K562 (cell line): ENCODE measurements at regions not wholly inside any gene's neighbourhood (a gene's known extent, or its start where the extent isn't known, plus 50 kb on each side); places are given as distances from the start of the nearest gene placed in this dataset.

Experiments
- ATAC-seq: fragments of 200-7000 bp; cut with Tn5 transposase; 3 replicates; pipeline ENCODE4 v1.9.1; 2020; ENCODE audit warnings: moderate library complexity
- BruUV-seq: library from RNA; stranded (reverse); fragments of 400-500 nt; replicated peaks from 2 replicates; lab custom pipeline; 2021; lab: Mats Ljungman, UMichigan
- CTCF ChIA-PET: fragments of 300-600 bp; formaldehyde crosslinking; extraction: SDS; loops from one replicate; lab custom pipeline; 2021; ENCODE audit warnings: low intra/inter-chr PET ratio; lab: Yijun Ruan, JAX
- POLR2A ChIA-PET: fragments of 300-600, 350-650 bp; sonication (Branson Sonifier 250); formaldehyde crosslinking; extraction: SDS; loops from one replicate; lab custom pipeline; 2021; ENCODE audit warnings: antibody characterized with exemption, inconsistent platforms; lab: Yijun Ruan, JAX
- DNase-seq, 4 experiments: peaks; one replicate each; pipeline versions ENCODE4 v3.0.0 to v3.0.0-alpha.2; 2011 to 2018; ENCODE audit warnings: low spot score in 3 of 4, mixed read lengths in 3 of 4; ENCODE audit errors: extremely low read depth in 1 of 4
- FAIRE-seq: peaks from 2 replicates; lab custom pipeline; 2011; peaks lifted over from hg19 to GRCh38; lab: Jason Lieb, UNC
- H2AFZ ChIP-seq: 2 replicates; pipeline ENCODE4 v1.6.0; 2011; ENCODE audit warnings: low read depth, low read length, control low read depth, inconsistent platforms
- H3K27ac ChIP-seq: fragments of 200-600 bp; 3 replicates; pipeline ENCODE4 v1.8.0; 2011; ENCODE audit warnings: low read depth, mild to moderate bottlenecking, control low read depth, inconsistent platforms, low read length, moderate library complexity, mixed read lengths; ENCODE audit errors: extremely low read depth
- H3K27me3 ChIP-seq, 2 experiments: fragments of 300-600 bp in 1 of 2; 2 replicates in 1 of 2; 3 replicates in 1 of 2; pipeline versions ENCODE4 v1.6.0 to v1.8.0; 2011; ENCODE audit warnings: inconsistent platforms in 2 of 2, low read length in 2 of 2, mild to moderate bottlenecking in 1 of 2, mixed read lengths in 1 of 2, moderate library complexity in 1 of 2; ENCODE audit not compliant: control insufficient read depth in 2 of 2, insufficient read depth in 2 of 2
- H3K36me3 ChIP-seq: fragments of 300-600 bp; 3 replicates; pipeline ENCODE4 v1.8.0; 2011; ENCODE audit warnings: mild to moderate bottlenecking, low read length, inconsistent platforms; ENCODE audit not compliant: control insufficient read depth, insufficient read depth
- H3K4me1 ChIP-seq, 2 experiments: fragments of 200-600 bp in 1 of 2; replicated peaks in 1 of 2; 2 replicates in 1 of 2; 3 replicates in 1 of 2; pipeline versions ENCODE4 v1.5.1 to v1.8.0; 2011; ENCODE audit warnings: inconsistent platforms in 2 of 2, low read length in 2 of 2, mild to moderate bottlenecking in 1 of 2, mixed read lengths in 1 of 2, moderate library complexity in 1 of 2; ENCODE audit not compliant: control insufficient read depth in 2 of 2, insufficient read depth in 2 of 2
- H3K4me2 ChIP-seq: 2 replicates; pipeline ENCODE4 v1.6.1; 2011; ENCODE audit warnings: low read length, control low read depth, inconsistent platforms, mixed read lengths; ENCODE audit not compliant: insufficient read depth
- H3K4me3 ChIP-seq: fragments of 200-600 bp; sonication (generic), shearing (Covaris generic); 2 replicates; pipeline ENCODE4 v1.5.1; 2016; ENCODE audit warnings: control low read depth, inconsistent platforms
- H3K79me2 ChIP-seq: fragments of 200-600 bp; 3 replicates; pipeline ENCODE4 v1.8.0; 2011; ENCODE audit warnings: low read length, inconsistent platforms; ENCODE audit not compliant: control insufficient read depth, insufficient read depth
- H3K9ac ChIP-seq, 2 experiments: 2 replicates each; pipeline versions ENCODE4 v1.6.0 to v1.6.1; 2011; ENCODE audit warnings: low read depth in 2 of 2, low read length in 2 of 2, control low read depth in 1 of 2, inconsistent platforms in 1 of 2, mild to moderate bottlenecking in 1 of 2, mixed read lengths in 1 of 2; ENCODE audit not compliant: insufficient read depth in 1 of 2
- H3K9me1 ChIP-seq: one replicate; pipeline ENCODE4 v1.6.0; 2011; ENCODE audit warnings: inconsistent platforms, mild to moderate bottlenecking, low read length, moderate library complexity; ENCODE audit not compliant: control insufficient read depth, insufficient read depth
- H3K9me3 ChIP-seq: replicated peaks from 2 replicates; pipeline ENCODE4 v1.5.1; 2011; ENCODE audit warnings: low read depth, low read length, inconsistent platforms; ENCODE audit not compliant: control insufficient read depth, insufficient read depth
- H4K20me1 ChIP-seq: replicated peaks from 2 replicates; pipeline ENCODE4 v1.6.1; 2011; ENCODE audit warnings: low read length, inconsistent platforms, mixed read lengths; ENCODE audit not compliant: control insufficient read depth, insufficient read depth
- CREBBP ChIP-seq: IDR thresholded peaks from one replicate; pipeline ENCODE4 v1.6.1; 2012; ENCODE audit warnings: low read depth, mild to moderate bottlenecking, control low read depth, inconsistent platforms, low read length
- EP300 ChIP-seq: IDR thresholded peaks from 2 replicates; pipeline ENCODE4 v1.6.1; 2012; ENCODE audit warnings: low read length, improper control_type of control experiment
- FOXA1 ChIP-seq: fragments of 450-650 bp; IDR thresholded peaks from 2 replicates; pipeline ENCODE4 v1.6.1; 2016; ENCODE audit warnings: mild to moderate bottlenecking, borderline replicate concordance
- FOXA3 ChIP-seq, 2 experiments: fragments of 450-650 bp in 1 of 2; sonication (generic) in 1 of 2; formaldehyde crosslinking; IDR thresholded peaks in 1 of 2; conservative IDR thresholded peaks in 1 of 2; 2 replicates each; pipeline versions ENCODE4 v1.4.0 to v1.8.0; 2020 to 2022; ENCODE audit warnings: mild to moderate bottlenecking in 2 of 2, missing genetic modification reagents in 1 of 2
- FOXM1 ChIP-seq, 2 experiments: fragments of 450-650 bp in 1 of 2; sonication (generic) in 1 of 2; formaldehyde crosslinking in 1 of 2; IDR thresholded peaks; 2 replicates each; pipeline versions ENCODE4 v1.6.1 to v1.9.0; 2017 to 2022; ENCODE audit warnings: low read depth in 2 of 2, mild to moderate bottlenecking in 2 of 2, missing genetic modification reagents in 1 of 2, moderate library complexity in 1 of 2
- KLF13 ChIP-seq: fragments of 450-650 bp; IDR thresholded peaks from 2 replicates; pipeline ENCODE4 v1.6.1; 2016; ENCODE audit warnings: missing genetic modification characterization, low read depth, mild to moderate bottlenecking, missing compliant biosample characterization, moderate library complexity, borderline replicate concordance
- MED1 ChIP-seq: sonication (generic); formaldehyde crosslinking; IDR thresholded peaks from 2 replicates; pipeline ENCODE4 v1.8.1; 2023; ENCODE audit warnings: missing genetic modification reagents, borderline replicate concordance
- PHF20 ChIP-seq: fragments of 450-650 bp; IDR thresholded peaks from 2 replicates; pipeline ENCODE4 v1.6.1; 2018; ENCODE audit not compliant: partially characterized antibody
- POLR2AphosphoS2 ChIP-seq: IDR thresholded peaks from 2 replicates; pipeline ENCODE4 v1.6.1; 2012; ENCODE audit warnings: low read length, improper control_type of control experiment
- RBM34 ChIP-seq: fragments of 200-400 bp; formaldehyde crosslinking; IDR thresholded peaks from 2 replicates; pipeline ENCODE4 v1.6.1; 2018; ENCODE audit warnings: low read length, borderline replicate concordance; ENCODE audit not compliant: insufficient read depth
- SAFB ChIP-seq: fragments of 200-400 bp; formaldehyde crosslinking; IDR thresholded peaks from 2 replicates; pipeline ENCODE4 v1.6.1; 2017; ENCODE audit warnings: low read depth, low read length, borderline replicate concordance
- SIN3A ChIP-seq, 2 experiments: fragments of 150-350 bp in 1 of 2; IDR thresholded peaks; 2 replicates each; pipeline ENCODE4 v1.6.1; 2011 to 2016; ENCODE audit warnings: borderline replicate concordance in 2 of 2, low read depth in 2 of 2, low read length in 2 of 2, mild to moderate bottlenecking in 2 of 2, moderate library complexity in 2 of 2; ENCODE audit not compliant: control insufficient read depth in 1 of 2
- SRSF3 ChIP-seq: fragments of 200-400 bp; formaldehyde crosslinking; IDR thresholded peaks from 2 replicates; pipeline ENCODE4 v1.6.1; 2016; ENCODE audit warnings: mild to moderate bottlenecking, low read length, moderate library complexity; ENCODE audit not compliant: insufficient read depth
- TAF15 ChIP-seq: fragments of 200-400 bp; formaldehyde crosslinking; IDR thresholded peaks from 2 replicates; pipeline ENCODE4 v1.6.1; 2017; ENCODE audit warnings: mild to moderate bottlenecking, low read depth, low read length, moderate library complexity
- ZNF12 ChIP-seq: sonication (generic); formaldehyde crosslinking; IDR thresholded peaks from 2 replicates; pipeline ENCODE4 v1.4.0; 2020; ENCODE audit warnings: mild to moderate bottlenecking, missing genetic modification reagents
- ZNF133 ChIP-seq: fragments of 250-450 bp; sonication (Bioruptor Pico); IDR thresholded peaks from 2 replicates; pipeline ENCODE4 v1.4.0; 2020; ENCODE audit warnings: mild to moderate bottlenecking
- WGBS: fragments of 100-300 bp; shearing (Covaris generic); methylation state at CpG from one replicate; pipeline ENCODE4 v1.1.6; 2016; ENCODE audit warnings: low coverage, mixed read lengths; ENCODE audit not compliant: insufficient coverage; ENCODE audit errors: missing lambda C conversion rate; 5-methylcytosine and 5-hydroxymethylcytosine counted together
- in situ Hi-C: fragments of 300-500 bp; cut with MboI; formaldehyde crosslinking; loops from 4 replicates; pipeline ENCODE4 v1.15.0; 2018; ENCODE audit warnings: inconsistent platforms, mixed read lengths
- intact Hi-C: fragments of 100-400 bp; cut with micrococcal nuclease; formaldehyde crosslinking; loops from 2 replicates; pipeline ENCODE4 v1.14.2; 2022
- TF ChIP-seq, protein P1 (sequence below): fragments of 250-450 bp; sonication (Bioruptor Pico); IDR thresholded peaks from 2 replicates; pipeline ENCODE4 v1.8.0; 2022; ENCODE audit warnings: inconsistent platforms
- TF ChIP-seq, protein P2 (sequence below): fragments of 200-400 bp; formaldehyde crosslinking; IDR thresholded peaks from 2 replicates; pipeline ENCODE4 v1.6.1; 2017; ENCODE audit warnings: mild to moderate bottlenecking, low read depth, low read length, moderate library complexity

DNA sequence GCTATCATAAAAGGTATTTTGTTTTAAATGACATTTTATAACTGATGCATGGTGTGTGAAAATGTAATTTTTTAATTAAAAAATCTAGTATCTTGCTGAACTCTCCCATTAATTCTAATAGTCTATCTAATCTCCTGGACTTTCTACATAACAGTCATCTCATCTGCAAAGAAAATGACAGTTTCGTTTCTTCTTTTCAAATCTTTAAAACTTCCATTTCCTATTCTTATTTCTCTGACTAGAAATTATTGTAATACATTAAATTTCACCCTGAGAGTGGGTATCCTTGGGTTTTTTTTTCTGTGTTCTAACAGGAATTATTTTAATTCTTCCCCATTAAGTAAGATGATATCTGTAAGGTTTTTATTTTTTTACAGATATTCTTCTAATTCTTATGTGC lies 120.1 kb downstream of the KCNF1 start:
- FAIRE-seq, result no peak
- no peak overlapping the region for H3K4me2 ChIP-seq
- CTCF ChIA-PET, result no interaction called here
- no peak overlapping the region for H3K9ac ChIP-seq
- no peak overlapping the region for H3K4me3 ChIP-seq
- H3K79me2 ChIP-seq, result no peaks in the 10 kb centered on the region
- no peaks in the 10 kb centered on the region for H3K9me3 ChIP-seq
- H3K27ac ChIP-seq, result no peak overlapping the region
- no peak for DNase-seq
- in situ Hi-C loops, result no loop called here
- intact Hi-C loops, result no loop called here
- H3K36me3 ChIP-seq, result no peaks in the 10 kb centered on the region
- no peak overlapping the region for H2AFZ ChIP-seq
- POLR2A ChIA-PET, result no interaction called here
- no peaks in the 10 kb centered on the region for H4K20me1 ChIP-seq
- H3K4me1 ChIP-seq, result no peaks in the 10 kb centered on the region
- TF ChIP-seq FOXA1 (no peak), SRSF3 (no peak), FOXA3 (CRISPR knock-in tag; conservative IDR thresholded peaks at IDR 0.05 in 1 of 2, IDR thresholded peaks at IDR 0.05 in 1 of 2) (no peak), EP300 (no peak), ZNF12 (no peak), KLF13 (tag) (no peak), SAFB (no peak), TAF15 (no peak), FOXM1 (IDR thresholded peaks at IDR 0.05; ENCODE audit: low read depth) (no peak), FOXM1 (CRISPR knock-in tag; IDR thresholded peaks at IDR 0.05; ENCODE audit: low read depth) (no peak), POLR2AphosphoS2 (no peak), CREBBP (no peak), RBM34 (no peak), MED1 (no peak), SIN3A (IDR thresholded peaks at IDR 0.05; ENCODE audit: borderline replicate concordance in 2 of 2, control insufficient read depth in 1 of 2, low read depth in 2 of 2, low read length in 2 of 2) (no peak), PHF20 (no peak), ZNF133 (no peak)
- TF ChIP-seq, protein P1, sequence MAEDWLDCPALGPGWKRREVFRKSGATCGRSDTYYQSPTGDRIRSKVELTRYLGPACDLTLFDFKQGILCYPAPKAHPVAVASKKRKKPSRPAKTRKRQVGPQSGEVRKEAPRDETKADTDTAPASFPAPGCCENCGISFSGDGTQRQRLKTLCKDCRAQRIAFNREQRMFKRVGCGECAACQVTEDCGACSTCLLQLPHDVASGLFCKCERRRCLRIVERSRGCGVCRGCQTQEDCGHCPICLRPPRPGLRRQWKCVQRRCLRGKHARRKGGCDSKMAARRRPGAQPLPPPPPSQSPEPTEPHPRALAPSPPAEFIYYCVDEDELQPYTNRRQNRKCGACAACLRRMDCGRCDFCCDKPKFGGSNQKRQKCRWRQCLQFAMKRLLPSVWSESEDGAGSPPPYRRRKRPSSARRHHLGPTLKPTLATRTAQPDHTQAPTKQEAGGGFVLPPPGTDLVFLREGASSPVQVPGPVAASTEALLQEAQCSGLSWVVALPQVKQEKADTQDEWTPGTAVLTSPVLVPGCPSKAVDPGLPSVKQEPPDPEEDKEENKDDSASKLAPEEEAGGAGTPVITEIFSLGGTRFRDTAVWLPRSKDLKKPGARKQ (CRISPR knock-in tag), result no peak
- TF ChIP-seq, protein P2, sequence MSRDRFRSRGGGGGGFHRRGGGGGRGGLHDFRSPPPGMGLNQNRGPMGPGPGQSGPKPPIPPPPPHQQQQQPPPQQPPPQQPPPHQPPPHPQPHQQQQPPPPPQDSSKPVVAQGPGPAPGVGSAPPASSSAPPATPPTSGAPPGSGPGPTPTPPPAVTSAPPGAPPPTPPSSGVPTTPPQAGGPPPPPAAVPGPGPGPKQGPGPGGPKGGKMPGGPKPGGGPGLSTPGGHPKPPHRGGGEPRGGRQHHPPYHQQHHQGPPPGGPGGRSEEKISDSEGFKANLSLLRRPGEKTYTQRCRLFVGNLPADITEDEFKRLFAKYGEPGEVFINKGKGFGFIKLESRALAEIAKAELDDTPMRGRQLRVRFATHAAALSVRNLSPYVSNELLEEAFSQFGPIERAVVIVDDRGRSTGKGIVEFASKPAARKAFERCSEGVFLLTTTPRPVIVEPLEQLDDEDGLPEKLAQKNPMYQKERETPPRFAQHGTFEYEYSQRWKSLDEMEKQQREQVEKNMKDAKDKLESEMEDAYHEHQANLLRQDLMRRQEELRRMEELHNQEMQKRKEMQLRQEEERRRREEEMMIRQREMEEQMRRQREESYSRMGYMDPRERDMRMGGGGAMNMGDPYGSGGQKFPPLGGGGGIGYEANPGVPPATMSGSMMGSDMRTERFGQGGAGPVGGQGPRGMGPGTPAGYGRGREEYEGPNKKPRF, result no peak
- H3K9me1 ChIP-seq, result no peaks in the 10 kb centered on the region
- ATAC-seq, result no peak
- H3K27me3 ChIP-seq, result peaks cover 0 to 18% of the 10 kb centered on the region in 2 experiments; a peak in 3 of 5 replicates
- no TSS peak for BruUV-seq
- 0% methylated on average over 1 of the region's 1 CpG for WGBS
